GM18507 (cell line): ENCODE measurements at regions not wholly inside any gene's neighbourhood (a gene's known extent, or its start where the extent isn't known, plus 50 kb on each side); places are given as distances from the start of the nearest gene placed in this dataset.
A peak's percentile ranks its signal among the peaks of the same experiment; 100 is the strongest.
"Not testable (repeated sequence)": the region's sequence is repeated elsewhere in the genome, so short reads cannot be mapped to it uniquely, and the experiment has no call there.

Experiments used
- DNase-seq: peaks from one replicate; pipeline ENCODE4 v3.0.0; 2011; ENCODE audit warnings: low read depth; ENCODE audit not compliant: insufficient read length; ENCODE audit errors: extremely low spot score
- FAIRE-seq: peaks from 2 replicates; lab custom pipeline; 2011; peaks lifted over from hg19 to GRCh38; lab: Jason Lieb, UNC

GRCh38 chr2:55773651-55774050 is 80.0 kb upstream of the PNPT1 start:
- not testable (repeated sequence) for DNase-seq, FAIRE-seq

GRCh38 chr2:55772109-55772980 is 78.7 kb upstream of the PNPT1 start:
- DNase-seq (no peak), FAIRE-seq (no peak)

GRCh38 chr2:55771612-55772011 is 78.0 kb upstream of the PNPT1 start:
- DNase-seq = no peak
- FAIRE-seq = peak; percentile 31

GRCh38 chr2:55768991-55769390 is 75.3 kb upstream of the PNPT1 start:
- DNase-seq (no peak), FAIRE-seq (no peak)

- FAIRE-seq (no peak), DNase-seq (no peak)
Observed at GRCh38 chr2:55766947-55767346, 73.3 kb upstream of the PNPT1 start.

- DNase-seq, FAIRE-seq: not testable (repeated sequence)
Observed at GRCh38 chr2:55765708-55766107, 72.1 kb upstream of the PNPT1 start.

GRCh38 chr2:55763721-55764120 is 70.1 kb upstream of the PNPT1 start:
- FAIRE-seq = no peak
- no peak for DNase-seq

- FAIRE-seq = no peak
- no peak for DNase-seq
Observed at GRCh38 chr2:55761526-55761925, 67.9 kb upstream of the PNPT1 start.

GRCh38 chr2:55761024-55761423 is 67.4 kb upstream of the PNPT1 start:
- DNase-seq (no peak), FAIRE-seq (no peak)

GRCh38 chr2:55760125-55760524 is 66.5 kb upstream of the PNPT1 start:
- no peak for FAIRE-seq
- no peak for DNase-seq

GRCh38 chr2:55759271-55759921 is 65.8 kb upstream of the PNPT1 start:
- DNase-seq = no peak
- no peak for FAIRE-seq

GRCh38 chr2:55751966-55752365 is 58.3 kb upstream of the PNPT1 start:
- FAIRE-seq = no peak
- DNase-seq = no peak

- DNase-seq (no peak), FAIRE-seq (no peak)
Observed at GRCh38 chr2:55743583-55743982, 49.9 kb upstream of the PNPT1 start.
